ENCODE measurements at regions not wholly inside any gene's neighbourhood (a gene's known extent, or its start where the extent isn't known, plus 50 kb on each side); places are given as distances from the start of the nearest gene placed in this dataset.

- TF ChIP-seq CTCF (IDR thresholded peaks at IDR 0.05) (no peak), POLR2A (IDR thresholded peaks at IDR 0.05) (no peak)
These were observed 257.7 kb upstream of the GJE1 start for GRCh38 chr6:141874930-141875602.
